ENCODE measurements at regions not wholly inside any gene's neighbourhood (a gene's known extent, or its start where the extent isn't known, plus 50 kb on each side); places are given as distances from the start of the nearest gene placed in this dataset.

DNA sequence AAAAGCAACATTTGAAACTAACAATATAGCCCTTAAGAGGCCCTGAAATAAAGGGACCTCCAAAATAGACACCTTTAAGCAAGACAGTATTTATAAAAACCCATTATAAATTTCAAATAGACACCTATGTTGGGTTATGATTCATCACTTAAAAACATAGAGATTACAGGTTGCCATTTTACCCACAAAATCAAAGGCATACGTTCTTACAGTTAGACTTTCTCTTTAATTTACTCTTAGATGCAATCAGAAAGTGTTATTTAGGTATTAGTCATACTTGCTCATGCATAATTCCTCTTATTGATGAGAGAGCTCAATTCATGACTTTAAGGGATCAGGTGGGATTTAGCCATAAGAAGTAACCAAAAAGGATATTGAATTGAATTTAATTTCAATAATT, 51.5 kb upstream of the TMEM200A start:
- TF ChIP-seq, protein P1, sequence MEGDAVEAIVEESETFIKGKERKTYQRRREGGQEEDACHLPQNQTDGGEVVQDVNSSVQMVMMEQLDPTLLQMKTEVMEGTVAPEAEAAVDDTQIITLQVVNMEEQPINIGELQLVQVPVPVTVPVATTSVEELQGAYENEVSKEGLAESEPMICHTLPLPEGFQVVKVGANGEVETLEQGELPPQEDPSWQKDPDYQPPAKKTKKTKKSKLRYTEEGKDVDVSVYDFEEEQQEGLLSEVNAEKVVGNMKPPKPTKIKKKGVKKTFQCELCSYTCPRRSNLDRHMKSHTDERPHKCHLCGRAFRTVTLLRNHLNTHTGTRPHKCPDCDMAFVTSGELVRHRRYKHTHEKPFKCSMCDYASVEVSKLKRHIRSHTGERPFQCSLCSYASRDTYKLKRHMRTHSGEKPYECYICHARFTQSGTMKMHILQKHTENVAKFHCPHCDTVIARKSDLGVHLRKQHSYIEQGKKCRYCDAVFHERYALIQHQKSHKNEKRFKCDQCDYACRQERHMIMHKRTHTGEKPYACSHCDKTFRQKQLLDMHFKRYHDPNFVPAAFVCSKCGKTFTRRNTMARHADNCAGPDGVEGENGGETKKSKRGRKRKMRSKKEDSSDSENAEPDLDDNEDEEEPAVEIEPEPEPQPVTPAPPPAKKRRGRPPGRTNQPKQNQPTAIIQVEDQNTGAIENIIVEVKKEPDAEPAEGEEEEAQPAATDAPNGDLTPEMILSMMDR (IDR thresholded peaks at IDR 0.05) = no peak
- TF ChIP-seq POLR2AphosphoS5 (IDR thresholded peaks at IDR 0.05) (no peak), EP300 (IDR thresholded peaks at IDR 0.05) (no peak)
